ENCODE measurements at regions not wholly inside any gene's neighbourhood (a gene's known extent, or its start where the extent isn't known, plus 50 kb on each side); places are given as distances from the start of the nearest gene placed in this dataset.

DNA sequence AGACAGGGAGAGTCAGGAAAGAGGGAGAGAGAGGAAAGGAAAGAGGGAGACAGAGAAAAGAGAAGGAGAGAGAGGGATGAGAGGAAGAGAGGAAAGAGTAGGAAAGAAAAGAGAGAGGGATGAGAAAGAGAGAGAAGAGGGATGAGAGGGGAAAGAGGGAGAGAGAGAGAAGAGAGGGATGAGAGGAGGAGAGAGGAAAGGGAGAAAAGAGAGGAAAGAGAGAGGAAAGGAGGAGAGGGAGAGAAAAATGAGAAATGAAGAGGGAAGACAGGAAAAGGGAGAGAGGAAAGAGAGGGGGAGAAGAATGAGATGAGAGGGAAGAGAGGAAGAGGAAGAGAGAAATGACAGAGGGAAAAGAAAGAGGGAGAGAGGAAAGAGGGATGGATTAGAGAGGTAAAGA is 207.0 kb upstream of the SKOR2 start:
- DNase-seq, result no peak

DNA sequence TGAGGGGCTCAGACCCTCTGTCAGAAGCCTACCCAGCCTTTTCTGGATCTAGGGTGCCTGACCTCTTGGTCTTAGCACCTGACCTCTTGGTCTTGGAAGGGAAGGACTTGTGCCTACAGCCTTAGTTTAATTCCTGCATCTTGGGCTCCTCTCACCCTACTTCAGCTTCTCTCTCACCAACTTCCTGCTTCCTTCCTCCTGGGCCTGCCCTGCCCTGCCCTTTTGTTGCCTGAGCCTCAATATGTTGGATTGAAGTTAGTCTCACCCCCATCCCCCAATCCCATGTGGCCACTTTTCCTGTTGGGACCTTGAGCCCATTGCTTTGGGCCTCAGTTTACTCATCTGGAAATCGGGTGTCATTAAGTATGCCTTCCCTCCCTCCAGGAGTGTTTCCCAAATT is 206.2 kb upstream of the SKOR2 start:
- no peak for DNase-seq

DNA sequence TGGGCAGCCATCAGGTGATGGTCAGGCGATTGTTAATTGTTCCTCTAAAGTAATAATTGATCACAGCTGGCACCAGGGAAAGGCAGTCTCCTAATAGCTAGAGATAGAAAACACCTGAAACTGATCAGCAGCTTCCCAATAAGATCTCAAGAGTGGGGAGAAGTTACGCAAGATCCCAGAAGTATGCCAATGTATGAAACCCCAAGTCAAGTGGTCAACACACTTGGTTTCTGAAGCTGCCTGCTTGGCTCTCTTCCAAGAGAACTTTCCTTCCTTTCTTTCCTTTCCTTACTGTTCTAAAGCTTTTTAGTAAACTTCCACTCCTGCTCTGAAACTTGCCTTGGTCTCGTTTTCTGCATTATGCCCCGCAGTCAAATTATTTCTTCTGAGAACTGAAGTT is 201.6 kb upstream of the SKOR2 start:
- DNase-seq, result no peak

- no peak for DNase-seq
These were observed 197.5 kb upstream of the SKOR2 start for GRCh38 chr18:47448956-47449355.

- DNase-seq, result no peak
These were observed 190.5 kb upstream of the SKOR2 start for GRCh38 chr18:47441914-47442313.

- DNase-seq, result no peak
These were observed 186.5 kb upstream of the SKOR2 start for GRCh38 chr18:47438001-47438400.

GRCh38 chr18:47436871-47437270 is 185.4 kb upstream of the SKOR2 start:
- DNase-seq, result no peak

- no peak for DNase-seq
These were observed 182.8 kb upstream of the SKOR2 start for GRCh38 chr18:47434214-47434746.

DNA sequence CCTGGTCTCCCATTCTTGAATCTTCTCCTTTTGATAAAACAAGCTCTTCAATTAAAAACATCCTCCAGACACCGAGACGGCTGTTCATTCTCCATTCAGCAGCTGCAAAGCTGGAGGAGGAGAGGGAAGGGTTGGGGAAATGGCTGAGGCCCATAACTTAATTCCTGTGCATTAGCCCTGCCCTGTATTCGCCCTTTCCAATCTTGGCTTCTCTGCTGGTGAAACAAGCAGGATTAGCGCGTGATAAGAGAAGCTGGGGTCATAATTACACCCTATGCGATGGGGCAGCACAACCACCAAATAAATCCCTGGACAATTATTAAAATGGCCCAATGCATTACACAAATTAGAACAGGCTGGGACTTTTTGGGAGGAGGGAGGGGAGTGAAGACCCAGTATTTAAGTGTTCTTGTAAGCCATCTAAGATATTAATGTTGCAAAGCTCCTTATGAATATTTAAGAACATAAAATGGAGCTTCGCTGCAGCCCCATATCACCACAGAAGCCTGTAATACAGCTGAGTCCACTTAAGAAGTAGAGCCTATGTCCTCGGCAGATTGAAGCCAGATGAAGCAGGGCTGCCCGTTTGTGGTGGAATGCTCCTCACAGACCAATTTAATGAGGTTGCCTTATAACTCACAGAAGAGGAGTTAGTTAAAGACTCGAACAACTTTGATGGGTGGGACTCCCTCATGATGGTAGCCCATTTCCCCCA is 176.6 kb upstream of the SKOR2 start:
- no peak for DNase-seq

GRCh38 chr18:47427072-47427471 is 175.6 kb upstream of the SKOR2 start:
- no peak for DNase-seq

DNA sequence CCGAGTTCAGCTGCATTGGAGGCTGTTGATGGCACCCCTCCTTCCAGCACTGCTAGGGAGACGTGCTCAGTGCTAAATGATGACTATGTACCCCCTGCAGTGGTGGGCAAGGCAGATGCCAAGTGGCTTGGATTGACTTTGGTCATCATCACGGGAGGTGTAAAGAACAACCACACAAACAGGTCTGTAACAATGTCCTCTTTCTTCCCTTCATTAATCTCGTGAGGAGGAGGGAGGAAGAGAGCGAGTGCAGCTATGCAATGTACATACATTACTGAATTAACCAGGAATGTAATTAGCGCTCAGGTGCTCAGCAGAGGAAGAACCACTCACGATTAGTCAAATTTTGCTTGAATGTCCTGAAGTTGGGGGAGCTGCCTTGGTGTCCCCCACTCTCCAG is 173.9 kb upstream of the SKOR2 start:
- no peak for DNase-seq

DNA sequence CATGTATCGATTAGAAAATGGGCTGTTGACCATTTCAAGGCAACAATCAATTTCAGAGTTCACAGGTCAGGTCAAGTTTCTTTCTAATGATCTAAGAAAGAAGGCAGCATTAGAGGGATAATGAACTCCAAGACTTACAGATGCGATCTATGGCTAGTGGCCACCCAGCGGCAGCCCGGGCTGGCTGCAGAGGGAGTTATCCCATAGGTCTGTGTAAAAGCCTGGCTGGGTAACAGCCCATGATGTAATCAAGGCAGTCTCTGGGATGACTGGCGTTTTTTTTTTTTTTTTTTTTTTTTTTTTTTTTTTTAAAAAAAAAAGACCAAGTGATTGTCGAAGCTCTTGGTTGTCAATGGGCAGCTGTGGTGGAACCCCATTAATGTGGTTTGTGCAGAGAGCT is 171.1 kb upstream of the SKOR2 start:
- no peak for DNase-seq

GRCh38 chr18:47420130-47420529 is 168.7 kb upstream of the SKOR2 start:
- no peak for DNase-seq

- no peak for DNase-seq
These were observed 167.3 kb upstream of the SKOR2 start for GRCh38 chr18:47418746-47419145.

DNA sequence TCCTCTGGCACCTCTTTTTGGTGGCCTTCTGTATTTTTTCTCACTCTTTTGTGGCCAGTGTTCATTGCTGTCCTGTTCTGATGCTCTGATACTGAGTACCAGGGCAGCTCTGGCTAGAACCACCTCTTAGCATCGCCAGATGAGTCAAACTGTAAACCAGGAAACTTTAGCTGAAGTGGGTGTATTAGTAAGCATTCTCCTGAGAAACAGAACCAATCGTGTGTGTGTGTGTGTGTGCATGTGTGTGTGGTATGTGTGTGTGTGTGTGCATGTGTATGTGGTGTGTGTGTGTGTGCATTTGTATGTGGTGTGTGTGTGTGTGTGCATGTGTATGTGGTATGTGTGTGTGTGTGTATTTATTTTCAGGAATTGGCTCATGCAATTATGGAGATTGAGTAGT is 166.3 kb upstream of the SKOR2 start:
- no peak for DNase-seq

DNA sequence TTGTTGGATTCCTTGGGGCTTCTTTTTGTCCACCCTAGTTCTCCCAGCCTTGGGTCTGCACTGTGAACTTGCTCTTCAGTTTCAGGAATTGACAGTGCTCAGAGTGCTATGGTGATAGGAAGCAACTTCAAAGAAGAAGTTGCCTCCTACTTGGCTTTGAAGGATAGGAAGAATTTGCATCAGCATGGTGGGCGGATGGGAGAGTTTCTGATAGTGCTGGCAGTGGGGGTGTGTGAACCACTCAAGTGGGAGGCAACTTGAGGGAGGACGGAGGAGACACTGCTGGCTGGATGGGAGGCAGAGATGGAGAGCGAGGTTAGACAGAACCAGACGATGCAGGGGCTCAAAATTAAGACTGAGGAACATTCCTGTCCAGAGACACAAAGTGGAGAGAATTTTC is 164.4 kb upstream of the SKOR2 start:
- DNase-seq, result no peak

- no peak for DNase-seq
These were observed 161.9 kb upstream of the SKOR2 start for GRCh38 chr18:47413327-47413726.

DNA sequence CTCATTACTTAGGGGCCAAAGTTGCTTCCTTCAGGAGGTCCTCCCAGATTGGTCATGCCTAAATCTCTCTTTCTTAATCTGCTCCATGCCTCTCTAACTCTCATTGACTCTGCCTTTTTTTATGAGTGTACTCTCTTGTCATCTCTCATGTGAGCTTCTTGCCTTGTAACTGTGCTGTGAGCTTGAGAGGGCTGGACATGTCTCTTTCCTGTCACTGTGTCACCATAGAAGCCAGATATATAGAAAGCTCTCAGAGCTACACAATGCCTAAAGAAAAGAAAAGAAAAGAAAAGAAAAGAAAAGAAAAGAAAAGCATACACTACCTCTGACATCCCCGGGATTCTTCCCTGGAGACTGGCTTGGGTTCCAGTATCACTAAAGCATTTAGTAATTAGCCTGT is 161.5 kb upstream of the SKOR2 start:
- DNase-seq, result no peak

DNA sequence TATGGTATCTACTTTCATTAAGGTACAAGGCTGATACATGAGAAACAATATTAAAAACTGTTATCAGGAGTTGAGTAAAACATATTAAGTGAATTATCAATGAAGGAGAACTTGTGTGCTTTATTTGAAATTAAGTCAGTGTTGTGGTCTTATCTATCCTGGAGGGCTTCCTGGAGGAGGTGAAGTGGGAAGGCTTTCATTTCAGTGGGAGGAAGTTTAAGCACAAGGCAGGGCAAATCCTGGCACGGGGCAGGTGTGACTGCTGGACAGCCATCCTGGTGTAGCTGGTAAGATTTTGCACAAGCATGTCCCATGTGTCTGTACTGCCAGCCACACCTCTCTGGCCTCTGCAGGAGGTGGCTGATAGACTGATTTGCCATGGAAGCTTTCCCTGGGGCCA is 159.7 kb upstream of the SKOR2 start:
- DNase-seq, result no peak

DNA sequence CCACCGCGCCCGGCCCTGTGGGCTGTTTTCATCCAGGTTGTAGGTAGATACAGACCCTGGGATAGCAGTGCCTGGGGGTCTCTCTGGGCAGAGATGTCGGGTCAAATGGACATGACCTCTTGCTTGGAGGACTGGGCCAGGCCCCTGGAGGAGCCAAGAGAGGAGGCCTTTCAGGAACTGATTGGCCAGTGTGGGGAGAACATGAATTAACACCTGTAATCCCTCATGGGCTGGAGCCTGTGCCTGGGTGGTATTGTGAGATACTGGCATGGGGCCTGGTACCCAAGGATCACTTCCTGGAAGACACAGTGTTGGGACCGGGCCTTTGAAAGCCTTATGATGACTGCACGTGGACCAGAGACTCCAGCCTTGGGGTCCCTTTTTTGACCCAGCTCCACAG is 158.7 kb upstream of the SKOR2 start:
- no peak for DNase-seq

DNA sequence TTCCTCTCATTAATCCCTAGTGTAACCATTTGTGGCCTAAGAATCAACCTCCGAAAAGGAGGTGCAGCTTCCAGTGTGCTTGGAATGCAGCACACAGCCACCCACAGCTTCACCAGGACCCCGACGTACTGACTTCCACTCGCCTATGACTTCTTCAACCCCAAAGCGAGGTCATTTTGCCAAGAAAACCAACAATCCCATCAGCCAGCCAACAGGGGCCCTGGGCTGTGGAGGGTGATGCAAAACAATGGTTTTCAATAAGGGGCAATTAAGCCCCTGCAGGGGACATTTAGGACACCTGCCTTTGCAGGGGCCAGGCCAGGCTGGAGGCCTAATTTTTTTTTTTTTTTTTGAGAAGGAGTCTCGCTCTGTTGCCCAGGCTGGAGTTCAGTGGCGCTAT is 158.1 kb upstream of the SKOR2 start:
- DNase-seq, result no peak

DNA sequence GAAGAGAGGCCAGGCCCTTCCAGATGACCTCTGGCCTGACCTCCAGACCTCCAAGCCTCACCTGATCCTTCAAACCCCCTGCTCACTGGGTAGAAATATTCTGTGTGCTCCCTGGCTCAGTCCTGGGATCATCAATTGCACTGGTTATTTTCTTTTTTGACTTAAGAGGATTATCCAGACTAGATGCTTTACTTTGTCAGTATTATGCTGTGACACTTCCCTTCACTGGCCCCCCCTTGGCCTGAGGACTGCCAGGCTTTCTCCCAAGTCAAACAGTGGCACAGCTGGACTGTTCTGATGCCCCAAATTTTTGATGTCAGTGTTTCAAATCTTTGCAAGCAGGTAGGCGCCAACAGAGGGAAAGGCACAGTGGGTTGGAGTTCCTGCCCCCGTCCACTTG is 156.3 kb upstream of the SKOR2 start:
- DNase-seq, result no peak

DNA sequence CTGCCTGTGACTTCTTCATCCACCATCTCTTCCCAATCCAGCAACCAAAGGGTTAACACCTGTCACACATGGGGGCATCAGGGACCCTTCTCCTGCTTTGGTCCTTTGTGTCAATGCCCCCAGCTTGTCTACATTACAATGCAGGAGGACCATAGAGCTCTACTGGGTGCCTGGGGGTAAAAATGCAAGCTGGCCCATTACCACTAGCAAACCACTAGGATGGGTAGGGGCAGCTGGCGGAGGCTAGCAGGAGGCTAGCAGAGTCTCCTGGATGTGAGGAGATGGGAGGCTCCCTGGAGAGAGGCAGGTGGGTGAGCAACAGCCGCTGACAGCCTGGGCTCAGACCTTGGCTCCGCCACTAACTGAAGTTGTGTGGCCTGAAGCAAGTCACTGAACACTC is 153.4 kb upstream of the SKOR2 start:
- DNase-seq, result no peak

GRCh38 chr18:47403949-47404348 is 152.5 kb upstream of the SKOR2 start:
- DNase-seq, result no peak

- no peak for DNase-seq
These were observed 151.9 kb upstream of the SKOR2 start for GRCh38 chr18:47403317-47403716.

Data from SHP77 (cell line).